Esophagus (tissue), 2 donors: ENCODE measurements at regions not wholly inside any gene's neighbourhood (a gene's known extent, or its start where the extent isn't known, plus 50 kb on each side); places are given as distances from the start of the nearest gene placed in this dataset.

Experiments
- H3K27ac ChIP-seq, 2 donors: one replicate each; pipeline ENCODE4 v1.5.1; 2013; ENCODE audit warnings: low read depth in 2 of 2, mild to moderate bottlenecking in 2 of 2, inconsistent platforms in 1 of 2, low read length in 1 of 2, moderate library complexity in 1 of 2
- H3K27me3 ChIP-seq, 2 donors: one replicate each; pipeline ENCODE4 v1.6.1; 2013; ENCODE audit warnings: low read length in 2 of 2, control low read depth in 1 of 2, mild to moderate bottlenecking in 1 of 2; ENCODE audit not compliant: insufficient read depth in 2 of 2, control insufficient read depth in 1 of 2
- H3K36me3 ChIP-seq, 2 donors: one replicate each; pipeline ENCODE4 v1.6.1; 2013; ENCODE audit warnings: low read length in 1 of 2; ENCODE audit not compliant: control insufficient read depth in 2 of 2, insufficient read depth in 2 of 2
- H3K4me1 ChIP-seq, 2 donors: one replicate each; pipeline ENCODE4 v1.6.1; 2013; ENCODE audit warnings: low read length in 1 of 2; ENCODE audit not compliant: control insufficient read depth in 2 of 2, insufficient read depth in 2 of 2
- H3K4me3 ChIP-seq, 2 donors: one replicate each; pipeline ENCODE4 v1.5.1; 2013; ENCODE audit warnings: low read length in 2 of 2, mild to moderate bottlenecking in 2 of 2, low read depth in 1 of 2, moderate library complexity in 1 of 2
- H3K9me3 ChIP-seq, 2 donors: one replicate each; pipeline ENCODE4 v1.6.1; 2013; ENCODE audit warnings: mild to moderate bottlenecking in 2 of 2, low read depth in 1 of 2, low read length in 1 of 2, moderate library complexity in 1 of 2; ENCODE audit not compliant: control insufficient read depth in 2 of 2, insufficient read depth in 1 of 2
- WGBS, 2 donors: extraction: QIAGEN DNeasy Blood & Tissue Kit; methylation state at CpG; one replicate each; pipeline ENCODE4 v1.1.7; 2013; 5-methylcytosine and 5-hydroxymethylcytosine counted together
- donor health status: healthy with polysubstance abuse.
- donor health status: Bipolar disorder and iron deficiency.

DNA sequence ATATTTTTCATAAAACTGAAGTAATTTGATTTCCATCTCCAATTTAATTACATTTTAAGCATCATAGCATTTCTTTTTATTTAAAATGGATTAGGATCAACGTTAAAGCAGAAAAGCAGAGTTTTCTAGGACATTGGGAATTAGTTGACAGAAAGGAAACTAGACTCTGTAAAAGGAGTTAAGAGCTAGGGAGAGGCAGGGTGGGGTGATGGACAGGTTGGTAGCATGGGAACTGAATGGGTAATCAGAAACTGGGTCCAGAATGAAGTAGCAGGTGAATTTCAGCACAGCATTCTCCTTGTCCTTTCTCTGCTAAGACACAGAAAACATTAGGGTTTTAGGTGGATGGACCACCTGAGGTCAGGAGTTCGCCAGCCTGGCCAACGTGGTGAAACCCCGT is 97.6 kb downstream of the ANAPC4 start:
- WGBS, 2 donors = 75 to 80% methylated on average over 4 of the region's 4 CpGs
- no peak overlapping the region for H3K4me3 ChIP-seq
- H3K4me1 ChIP-seq = no peaks in the 10 kb centered on the region
- no peak overlapping the region for H3K27ac ChIP-seq
- H3K36me3 ChIP-seq = no peaks in the 10 kb centered on the region
- no peaks in the 10 kb centered on the region for H3K9me3 ChIP-seq
- H3K27me3 ChIP-seq = no peaks in the 10 kb centered on the region

DNA sequence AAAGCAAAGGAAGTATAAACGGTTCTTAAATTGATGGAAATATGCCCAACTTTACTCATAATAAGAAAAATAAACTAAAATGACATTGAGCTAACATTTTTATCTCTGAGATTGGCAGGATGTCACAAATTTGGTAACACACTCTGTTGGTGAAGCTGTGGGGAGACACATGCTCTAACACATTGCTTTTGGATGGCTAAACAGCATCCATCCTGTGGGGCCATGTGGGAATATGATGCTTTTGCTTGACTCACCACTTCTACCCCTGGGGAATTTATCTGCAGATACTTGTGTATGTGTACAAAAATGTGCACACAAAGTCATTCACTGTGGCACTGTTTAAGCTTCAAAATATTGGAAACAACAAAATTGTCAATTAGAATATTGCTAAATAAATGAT is 100.2 kb downstream of the ANAPC4 start:
- H3K27me3 ChIP-seq = no peaks in the 10 kb centered on the region
- H3K9me3 ChIP-seq = no peaks in the 10 kb centered on the region
- 43 to 47% methylated on average over 1 of the region's 1 CpG for WGBS, 2 donors
- H3K27ac ChIP-seq = no peak overlapping the region
- H3K36me3 ChIP-seq = no peaks in the 10 kb centered on the region
- no peak overlapping the region for H3K4me3 ChIP-seq
- H3K4me1 ChIP-seq = no peaks in the 10 kb centered on the region

DNA sequence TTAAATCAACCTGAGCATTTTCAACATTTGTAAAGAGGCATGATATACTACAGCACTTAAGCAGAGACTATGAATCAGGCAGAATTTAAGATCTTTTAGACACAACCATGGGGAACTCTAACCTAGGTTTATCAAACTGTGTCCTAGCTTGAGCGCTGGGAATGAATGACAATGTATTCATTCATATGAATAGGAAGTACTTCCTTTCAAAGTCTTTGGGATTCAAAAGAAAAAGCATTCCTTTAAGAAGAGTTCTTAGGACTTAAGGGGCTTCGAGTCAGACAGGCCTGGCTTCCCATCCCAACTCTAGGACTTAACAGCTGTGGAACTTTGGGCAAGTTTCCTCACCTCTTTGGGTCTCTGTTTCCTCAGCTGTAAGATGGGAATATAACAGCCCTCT is 104.6 kb downstream of the ANAPC4 start:
- no peak overlapping the region for H3K27ac ChIP-seq
- H3K27me3 ChIP-seq = no peaks in the 10 kb centered on the region
- WGBS, 2 donors = 72 to 75% methylated on average over 2 of the region's 2 CpGs
- H3K4me3 ChIP-seq = no peak overlapping the region
- H3K36me3 ChIP-seq = no peaks in the 10 kb centered on the region
- H3K9me3 ChIP-seq = no peaks in the 10 kb centered on the region
- H3K4me1 ChIP-seq = no peaks in the 10 kb centered on the region

DNA sequence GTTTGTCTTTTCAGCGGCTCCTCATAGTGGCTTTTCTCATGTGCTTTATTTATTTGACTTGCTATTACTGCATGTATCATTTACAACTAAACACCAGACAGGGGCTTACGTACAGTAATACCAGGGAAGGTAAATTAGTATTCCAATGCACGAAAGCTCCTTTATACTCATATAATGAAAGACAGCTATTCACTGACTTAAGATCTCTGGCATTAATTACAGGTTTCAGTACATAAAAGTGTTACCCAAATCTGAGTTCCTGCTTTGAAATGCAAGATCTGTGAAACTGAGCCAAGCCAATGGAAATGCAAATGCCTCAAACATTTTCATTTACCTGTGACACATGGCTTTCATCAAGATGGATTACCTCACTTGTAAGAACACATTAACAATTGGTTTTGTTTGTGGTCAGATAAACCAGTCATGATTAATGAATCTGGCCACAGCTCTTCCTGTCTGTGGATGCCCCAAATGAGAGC is 107.2 kb downstream of the ANAPC4 start:
- Histone ChIP-seq H3K4me3 (no peak overlapping the region), H3K9me3 (peaks cover 4 to 7% of the 10 kb centered on the region in 2 donors), H3K27me3 (no peaks in the 10 kb centered on the region), H3K4me1 (no peaks in the 10 kb centered on the region), H3K27ac (no peak overlapping the region), H3K36me3 (no peaks in the 10 kb centered on the region)
- WGBS, 2 donors = 37 to 40% methylated on average over 3 of the region's 3 CpGs

DNA sequence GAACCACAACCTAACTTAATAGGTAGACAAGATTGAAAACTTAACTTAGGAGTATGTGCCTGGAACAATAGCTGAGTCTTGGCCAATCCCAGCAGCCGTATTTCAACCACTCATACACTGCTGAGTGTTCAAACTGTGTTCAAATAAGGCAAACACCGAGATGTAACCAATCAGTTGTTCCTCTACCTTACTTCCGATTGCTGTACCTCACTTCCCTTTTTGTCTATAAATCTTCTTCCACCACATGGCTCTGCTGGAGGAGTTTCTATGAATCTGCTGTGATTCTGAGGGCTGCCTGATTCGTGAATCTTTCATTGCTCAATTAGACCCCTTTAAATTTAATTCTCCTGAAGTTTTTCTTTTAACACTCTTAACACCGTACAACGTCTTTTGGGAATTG is 108.0 kb downstream of the ANAPC4 start:
- H3K27me3 ChIP-seq = no peaks in the 10 kb centered on the region
- peaks cover 4 to 7% of the 10 kb centered on the region in 2 donors for H3K9me3 ChIP-seq
- no peaks in the 10 kb centered on the region for H3K4me1 ChIP-seq
- no peaks in the 10 kb centered on the region for H3K36me3 ChIP-seq
- H3K27ac ChIP-seq = no peak overlapping the region
- WGBS, 2 donors = 51 to 68% methylated on average over 6 of the region's 6 CpGs
- no peak overlapping the region for H3K4me3 ChIP-seq

DNA sequence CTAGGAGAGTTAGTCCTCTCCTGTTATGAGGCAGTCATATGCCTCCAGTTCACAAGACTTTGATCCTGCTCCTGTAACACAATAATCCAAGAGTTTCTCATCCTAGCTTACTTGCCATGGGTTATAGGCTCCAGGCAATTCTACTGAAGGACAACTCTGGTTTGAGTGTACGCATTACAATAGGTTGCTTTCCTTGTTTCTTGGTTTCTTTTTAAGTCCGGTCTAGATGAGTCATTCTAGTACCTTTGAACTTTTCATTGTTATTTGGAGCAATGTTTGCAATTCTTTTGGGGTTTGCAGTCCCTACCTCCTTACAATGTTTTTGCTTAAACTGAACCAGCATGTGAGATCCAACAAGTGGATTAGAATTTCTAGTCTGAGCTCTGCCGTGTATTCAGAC is 109.1 kb downstream of the ANAPC4 start:
- 49 to 59% methylated on average over 3 of the region's 3 CpGs for WGBS, 2 donors
- no peaks in the 10 kb centered on the region for H3K27me3 ChIP-seq
- no peaks in the 10 kb centered on the region for H3K4me1 ChIP-seq
- peaks cover 4 to 7% of the 10 kb centered on the region in 2 donors for H3K9me3 ChIP-seq
- H3K4me3 ChIP-seq = no peak overlapping the region
- H3K27ac ChIP-seq = no peak overlapping the region
- no peaks in the 10 kb centered on the region for H3K36me3 ChIP-seq

DNA sequence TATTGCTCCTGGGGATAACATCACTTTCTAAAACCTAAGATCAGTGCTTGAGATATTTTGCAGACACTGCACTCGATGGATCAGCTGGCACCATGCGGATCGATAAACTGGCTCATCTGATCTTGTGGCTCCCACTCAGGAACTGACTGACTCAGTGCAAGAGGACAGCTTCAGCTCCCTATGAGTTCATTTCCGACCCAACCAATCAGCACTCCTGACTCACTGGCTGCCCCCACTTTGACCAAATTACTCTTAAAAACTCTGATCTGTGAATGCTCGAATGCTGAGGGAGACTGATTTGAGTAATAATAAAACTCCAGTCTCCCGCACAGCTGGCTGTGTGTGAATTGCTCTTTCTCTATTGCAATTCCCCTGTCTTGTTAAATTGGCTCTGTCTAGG is 110.1 kb downstream of the ANAPC4 start:
- H3K4me1 ChIP-seq = no peaks in the 10 kb centered on the region
- 88 to 93% methylated on average over 6 of the region's 6 CpGs for WGBS, 2 donors

DNA sequence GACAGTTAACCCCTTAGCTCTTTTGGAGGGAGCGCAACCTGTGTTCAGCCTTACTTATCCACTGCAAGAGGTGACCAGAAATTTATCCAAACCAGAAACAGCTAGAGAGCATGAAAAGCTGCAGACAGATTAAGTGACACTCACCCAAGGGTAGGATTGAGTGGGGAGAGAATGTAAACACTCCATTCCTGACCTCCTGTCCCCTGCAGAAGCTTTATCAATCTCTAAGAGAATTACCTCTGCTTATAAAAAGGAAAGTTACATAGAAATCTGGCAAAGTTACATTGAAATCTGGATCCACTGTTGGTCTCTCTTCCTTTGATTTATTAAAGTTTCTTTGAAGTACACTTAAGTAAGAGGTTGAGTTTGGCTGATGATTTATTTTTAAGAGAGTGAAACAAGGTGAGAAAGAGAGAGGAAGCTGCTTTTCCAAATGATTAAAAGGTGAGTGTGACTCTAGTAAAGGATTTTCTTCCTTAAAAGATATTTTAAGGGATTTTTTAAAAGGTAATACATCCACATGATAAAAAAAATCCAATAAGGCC is 112.3 kb downstream of the ANAPC4 start:
- no peak overlapping the region for H3K4me3 ChIP-seq
- H3K36me3 ChIP-seq = no peaks in the 10 kb centered on the region
- H3K27me3 ChIP-seq = no peaks in the 10 kb centered on the region
- H3K27ac ChIP-seq = no peak overlapping the region
- 78 to 85% methylated on average over 1 of the region's 1 CpG for WGBS, 2 donors
- no peaks in the 10 kb centered on the region for H3K4me1 ChIP-seq
- peaks cover 4 to 7% of the 10 kb centered on the region in 2 donors for H3K9me3 ChIP-seq

More for the DNA sequence above, 110.1 kb downstream of the ANAPC4 start:
- Histone ChIP-seq H3K4me3 (no peak overlapping the region), H3K27ac (no peak overlapping the region), H3K27me3 (no peaks in the 10 kb centered on the region), H3K9me3 (peaks cover 4 to 7% of the 10 kb centered on the region in 2 donors), H3K36me3 (no peaks in the 10 kb centered on the region)

DNA sequence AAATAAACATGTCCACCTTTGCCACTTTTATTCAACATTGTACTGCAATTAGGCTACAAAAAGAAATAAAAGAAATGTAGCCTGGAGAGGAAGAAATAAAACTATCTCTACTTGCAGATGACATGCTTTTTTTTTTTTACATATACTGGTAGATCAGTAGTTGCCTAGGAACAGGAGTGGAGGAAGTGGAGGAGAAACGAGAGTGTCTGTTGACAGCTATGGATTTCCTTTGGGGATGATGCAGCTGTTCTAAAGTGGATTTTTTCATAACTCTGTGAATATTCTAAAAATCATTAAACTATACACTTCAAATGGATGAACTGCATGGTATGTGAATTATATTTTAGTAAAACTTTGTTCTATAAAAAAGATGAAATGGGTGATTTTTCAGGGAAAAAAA is 116.4 kb downstream of the ANAPC4 start:
- no peaks in the 10 kb centered on the region for H3K9me3 ChIP-seq
- H3K27ac ChIP-seq = no peak overlapping the region
- H3K36me3 ChIP-seq = no peaks in the 10 kb centered on the region
- H3K4me3 ChIP-seq = no peak overlapping the region
- no peaks in the 10 kb centered on the region for H3K4me1 ChIP-seq
- WGBS, 2 donors = 38 to 39% methylated on average over 1 of the region's 1 CpG
- no peaks in the 10 kb centered on the region for H3K27me3 ChIP-seq

DNA sequence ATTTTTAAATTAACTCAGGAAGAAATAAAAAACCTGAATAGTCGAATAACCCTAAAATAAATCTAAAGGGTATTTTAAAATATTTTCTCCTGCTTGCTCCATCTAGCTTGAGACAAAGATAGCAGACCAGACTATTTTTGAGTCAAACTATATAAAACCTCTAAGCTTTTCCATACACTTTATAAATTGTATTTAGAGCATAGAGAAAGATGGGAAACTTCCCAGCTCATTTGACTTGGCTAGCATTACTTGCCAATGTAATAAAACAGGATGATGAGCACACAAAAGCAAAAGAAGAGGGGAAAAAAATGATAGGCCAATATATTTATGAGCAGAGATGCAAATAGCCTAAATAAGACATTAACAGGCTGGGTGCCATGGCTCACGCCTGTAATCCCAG is 117.1 kb downstream of the ANAPC4 start:
- H3K9me3 ChIP-seq = no peaks in the 10 kb centered on the region
- no peaks in the 10 kb centered on the region for H3K36me3 ChIP-seq
- H3K27me3 ChIP-seq = no peaks in the 10 kb centered on the region
- H3K4me1 ChIP-seq = no peaks in the 10 kb centered on the region
- H3K27ac ChIP-seq = no peak overlapping the region
- WGBS, 2 donors = 82 to 83% methylated on average over 2 of the region's 2 CpGs
- H3K4me3 ChIP-seq = no peak overlapping the region
